Body of pancreas (tissue), 4 donors: ENCODE measurements at regions not wholly inside any gene's neighbourhood (a gene's known extent, or its start where the extent isn't known, plus 50 kb on each side); places are given as distances from the start of the nearest gene placed in this dataset.

Experiments
- CTCF ChIP-seq, 7 experiments: fragments of 450-650 bp in 4 of 7; fragments of 200-600 bp in 3 of 7; sonication (generic) in 3 of 7; IDR thresholded peaks; one replicate each; pipeline ENCODE4 v1.5.1; 2016 to 2019; ENCODE audit warnings: antibody characterized with exemption in 7 of 7
- POLR2A ChIP-seq, 3 donors: fragments of 450-650 bp; IDR thresholded peaks; one replicate each; pipeline ENCODE4 v1.6.1; 2016; ENCODE audit warnings: antibody characterized with exemption in 3 of 3, mild to moderate bottlenecking in 2 of 3

- no peak for TF ChIP-seq POLR2A (IDR thresholded peaks at IDR 0.05)
- TF ChIP-seq CTCF (IDR thresholded peaks at IDR 0.05): no peak
Measured at GRCh38 chr10:10591715-10592341, 425.8 kb upstream of the CELF2 start.
